KMS-11 (cell line): ENCODE measurements at regions not wholly inside any gene's neighbourhood (a gene's known extent, or its start where the extent isn't known, plus 50 kb on each side); places are given as distances from the start of the nearest gene placed in this dataset.

Source experiments
- H2AFZ ChIP-seq: fragments of 200-600 bp; sonication (generic); 2 replicates; pipeline ENCODE4 v1.6.1; 2016; ENCODE audit warnings: antibody characterized with exemption, mixed run types, low read depth
- H3K27ac ChIP-seq: fragments of 200-600 bp; sonication (generic); 2 replicates; pipeline ENCODE4 v1.6.1; 2016; ENCODE audit warnings: mild to moderate bottlenecking, mixed run types
- H3K27me3 ChIP-seq: fragments of 200-600 bp; sonication (generic); 2 replicates; pipeline ENCODE4 v1.6.1; 2017; ENCODE audit warnings: mild to moderate bottlenecking, low read depth, mixed run types, moderate library complexity; ENCODE audit not compliant: insufficient read depth
- H3K36me3 ChIP-seq: fragments of 200-600 bp; sonication (generic); 2 replicates; pipeline ENCODE4 v1.6.1; 2017; ENCODE audit warnings: mild to moderate bottlenecking, mixed run types; ENCODE audit not compliant: insufficient read depth
- H3K4me1 ChIP-seq: fragments of 200-600 bp; sonication (generic); 2 replicates; pipeline ENCODE4 v1.6.1; 2016; ENCODE audit warnings: mild to moderate bottlenecking, low read depth, mixed run types; ENCODE audit not compliant: poor library complexity, severe bottlenecking
- H3K4me2 ChIP-seq: fragments of 200-600 bp; sonication (generic); 2 replicates; pipeline ENCODE4 v1.7.0; 2016; ENCODE audit warnings: mild to moderate bottlenecking, mixed run types
- H3K4me3 ChIP-seq: fragments of 200-600 bp; sonication (generic); IDR thresholded peaks from 2 replicates; pipeline ENCODE4 v1.6.1; 2017; ENCODE audit warnings: low read depth, low read length, mixed read lengths; ENCODE audit not compliant: insufficient read depth
- H3K79me2 ChIP-seq: fragments of 200-600 bp; sonication (generic); 2 replicates; pipeline ENCODE4 v1.6.1; 2016; ENCODE audit warnings: low read depth, mixed run types; ENCODE audit not compliant: insufficient read depth
- H3K9ac ChIP-seq: fragments of 200-600 bp; sonication (generic); 2 replicates; pipeline ENCODE4 v1.6.1; 2016; ENCODE audit warnings: mild to moderate bottlenecking, mixed run types
- H4K20me1 ChIP-seq: fragments of 200-600 bp; sonication (generic); 2 replicates; pipeline ENCODE4 v1.6.1; 2016; ENCODE audit warnings: mild to moderate bottlenecking, mixed run types; ENCODE audit not compliant: insufficient read depth
- CTCF ChIP-seq: fragments of 200-600 bp; sonication (generic); conservative IDR thresholded peaks from 2 replicates; pipeline ENCODE4 v1.6.1; 2017; ENCODE audit warnings: low read depth, mild to moderate bottlenecking, antibody characterized with exemption, low read length, moderate library complexity, mixed read lengths

- no peak overlapping the region; the same call in 1 of the 2 replicates for H3K9ac ChIP-seq
- H3K4me2 ChIP-seq = peak overlapping the region; percentile 35
These were observed 66.1 kb upstream of the FOXN2 start for GRCh38 chr2:48248251-48248933.

GRCh38 chr2:48249025-48249424 is 65.5 kb upstream of the FOXN2 start:
- H3K4me1 ChIP-seq = peaks cover 45% of the 10 kb centered on the region
- H3K27ac ChIP-seq = no peak overlapping the region; the same call in 1 of the 2 replicates
- no peaks in the 10 kb centered on the region for H3K27me3 ChIP-seq
- H3K9ac ChIP-seq = no peak overlapping the region; the same call in 1 of the 2 replicates
- H3K79me2 ChIP-seq = no peaks in the 10 kb centered on the region
- TF ChIP-seq CTCF = no peak
- H3K36me3 ChIP-seq = no peaks in the 10 kb centered on the region
- no peak overlapping the region for H2AFZ ChIP-seq
- H3K4me3 ChIP-seq = no peak overlapping the region
- peak overlapping the region; percentile 35 for H3K4me2 ChIP-seq
- H4K20me1 ChIP-seq = no peaks in the 10 kb centered on the region

More at GRCh38 chr2:48248251-48248933, 66.1 kb upstream of the FOXN2 start:
- Histone ChIP-seq H3K4me1 (peaks cover 45% of the 10 kb centered on the region), H3K36me3 (no peaks in the 10 kb centered on the region), H3K4me3 (no peak overlapping the region), H3K27ac (peak overlapping the region; percentile 21; the same call in 1 of the 2 replicates), H3K27me3 (no peaks in the 10 kb centered on the region), H2AFZ (no peak overlapping the region), H4K20me1 (no peaks in the 10 kb centered on the region), H3K79me2 (no peaks in the 10 kb centered on the region)
- TF ChIP-seq CTCF = no peak

GRCh38 chr2:48249631-48250473 is 64.6 kb upstream of the FOXN2 start:
- Histone ChIP-seq H3K4me1 (peaks cover 45% of the 10 kb centered on the region), H3K4me3 (peak overlapping the region; percentile 65), H3K79me2 (no peaks in the 10 kb centered on the region), H3K4me2 (peak overlapping the region; percentile 35), H3K27me3 (no peaks in the 10 kb centered on the region), H3K9ac (no peak overlapping the region), H4K20me1 (no peaks in the 10 kb centered on the region), H3K36me3 (no peaks in the 10 kb centered on the region), H3K27ac (peak overlapping the region; percentile 32; the same call in 1 of the 2 replicates), H2AFZ (peak overlapping the region; percentile 24; the same call in 1 of the 2 replicates)
- TF ChIP-seq CTCF = no peak

GRCh38 chr2:48250474-48250844 is 64.0 kb upstream of the FOXN2 start:
- H3K79me2 ChIP-seq = no peaks in the 10 kb centered on the region
- H3K9ac ChIP-seq = no peak overlapping the region
- H3K36me3 ChIP-seq = no peaks in the 10 kb centered on the region
- H3K4me3 ChIP-seq = peak overlapping the region; percentile 65
- TF ChIP-seq CTCF = no peak
- H4K20me1 ChIP-seq = no peaks in the 10 kb centered on the region
- peak overlapping the region; percentile 32; the same call in 1 of the 2 replicates for H3K27ac ChIP-seq
- peak overlapping the region; percentile 35 for H3K4me2 ChIP-seq
- H3K27me3 ChIP-seq = no peaks in the 10 kb centered on the region
- peaks cover 45% of the 10 kb centered on the region for H3K4me1 ChIP-seq
- H2AFZ ChIP-seq = no peak overlapping the region
